Astrocyte (in vitro differentiated cells and primary cell): ENCODE measurements at regions not wholly inside any gene's neighbourhood (a gene's known extent, or its start where the extent isn't known, plus 50 kb on each side); places are given as distances from the start of the nearest gene placed in this dataset.

Experiments
- DNase-seq: peaks from one replicate; pipeline ENCODE4 v3.0.0-alpha.2; 2010; ENCODE audit warnings: low read depth
- FAIRE-seq: peaks from 2 replicates; lab custom pipeline; 2011; peaks lifted over from hg19 to GRCh38; lab: Jason Lieb, UNC
- H2AFZ ChIP-seq: 2 replicates; pipeline ENCODE4 v1.6.0; 2012; ENCODE audit warnings: low read depth, low read length, inconsistent platforms
- H3K27ac ChIP-seq: 2 replicates; pipeline ENCODE4 v1.5.1; 2011; ENCODE audit warnings: low read depth, low read length, inconsistent platforms
- H3K27me3 ChIP-seq: 2 replicates; pipeline ENCODE4 v1.6.0; 2011; ENCODE audit warnings: low read length, inconsistent platforms; ENCODE audit not compliant: insufficient read depth
- H3K36me3 ChIP-seq: 2 replicates; pipeline ENCODE4 v1.5.1; 2011; ENCODE audit warnings: low read length, inconsistent platforms; ENCODE audit not compliant: insufficient read depth
- H3K4me1 ChIP-seq: 2 replicates; pipeline ENCODE4 v1.5.1; 2011; ENCODE audit warnings: low read length, inconsistent platforms; ENCODE audit not compliant: insufficient read depth
- H3K4me2 ChIP-seq: 2 replicates; pipeline ENCODE4 v1.6.0; 2012; ENCODE audit warnings: low read length, inconsistent platforms
- H3K4me3 ChIP-seq: 2 replicates; pipeline ENCODE4 v1.5.1; 2011; ENCODE audit warnings: low read depth, mild to moderate bottlenecking, low read length, inconsistent platforms; ENCODE audit not compliant: insufficient read depth
- H3K79me2 ChIP-seq: 2 replicates; pipeline ENCODE4 v1.6.0; 2012; ENCODE audit warnings: mild to moderate bottlenecking, low read length, inconsistent platforms; ENCODE audit not compliant: insufficient read depth
- H3K9ac ChIP-seq: 2 replicates; pipeline ENCODE4 v1.6.0; 2012; ENCODE audit warnings: mild to moderate bottlenecking, low read length, inconsistent platforms
- H3K9me3 ChIP-seq: 2 replicates; pipeline ENCODE4 v1.5.1; 2012; ENCODE audit warnings: low read depth, mild to moderate bottlenecking, low read length, inconsistent platforms; ENCODE audit not compliant: insufficient read depth
- H4K20me1 ChIP-seq: 2 replicates; pipeline ENCODE4 v1.6.0; 2012; ENCODE audit warnings: low read length, inconsistent platforms; ENCODE audit not compliant: insufficient read depth
- H3K27ac Mint-ChIP-seq: one replicate; pipeline ENCODE4 v1.8.0; 2021; ENCODE audit warnings: mild to moderate bottlenecking, mixed read lengths; ENCODE audit not compliant: unreplicated experiment
- H3K27me3 Mint-ChIP-seq: one replicate; pipeline ENCODE4 v1.8.0; 2021; ENCODE audit warnings: low read depth, mixed read lengths; ENCODE audit not compliant: unreplicated experiment
- H3K36me3 Mint-ChIP-seq: one replicate; pipeline ENCODE4 v1.8.0; 2021; ENCODE audit warnings: low read depth, mixed read lengths; ENCODE audit not compliant: unreplicated experiment
- H3K4me1 Mint-ChIP-seq: one replicate; pipeline ENCODE4 v1.8.0; 2021; ENCODE audit warnings: low read depth, mixed read lengths; ENCODE audit not compliant: unreplicated experiment
- H3K4me3 Mint-ChIP-seq: one replicate; pipeline ENCODE4 v1.8.0; 2021; ENCODE audit warnings: mild to moderate bottlenecking, moderate library complexity, mixed read lengths; ENCODE audit not compliant: unreplicated experiment
- H3K9me3 Mint-ChIP-seq: one replicate; pipeline ENCODE4 v1.8.0; 2021; ENCODE audit warnings: mild to moderate bottlenecking, mixed read lengths; ENCODE audit not compliant: unreplicated experiment
- EZH2 ChIP-seq: IDR thresholded peaks from 2 replicates; pipeline ENCODE4 v1.6.1; 2012; ENCODE audit warnings: mild to moderate bottlenecking, low read length, inconsistent platforms; ENCODE audit not compliant: insufficient read depth
- TF ChIP-seq, protein P1 (sequence below): IDR thresholded peaks from 2 replicates; pipeline ENCODE4 v1.5.1; 2011; ENCODE audit warnings: low read depth, mild to moderate bottlenecking, inconsistent platforms, low read length, moderate library complexity; ENCODE audit not compliant: insufficient read depth

GRCh38 chr10:1814556-1814955, 77.2 kb upstream of the ADARB2 start:
- Histone ChIP-seq H3K27me3 (no peaks in the 10 kb centered on the region), H3K4me3 (no peak overlapping the region), H3K79me2 (no peaks in the 10 kb centered on the region), H3K9ac (no peak overlapping the region), H2AFZ (no peak overlapping the region), H4K20me1 (no peaks in the 10 kb centered on the region), H3K4me2 (no peak overlapping the region), H3K4me1 (no peaks in the 10 kb centered on the region), H3K27ac (no peak overlapping the region), H3K9me3 (peaks cover 7% of the 10 kb centered on the region), H3K36me3 (no peaks in the 10 kb centered on the region)
- Mint-ChIP-seq H3K9me3 (no peaks in the 10 kb centered on the region), H3K27ac (no peak overlapping the region), H3K4me3 (no peak overlapping the region), H3K27me3 (no peaks in the 10 kb centered on the region), H3K36me3 (no peaks in the 10 kb centered on the region), H3K4me1 (no peaks in the 10 kb centered on the region)
- TF ChIP-seq, protein P1, sequence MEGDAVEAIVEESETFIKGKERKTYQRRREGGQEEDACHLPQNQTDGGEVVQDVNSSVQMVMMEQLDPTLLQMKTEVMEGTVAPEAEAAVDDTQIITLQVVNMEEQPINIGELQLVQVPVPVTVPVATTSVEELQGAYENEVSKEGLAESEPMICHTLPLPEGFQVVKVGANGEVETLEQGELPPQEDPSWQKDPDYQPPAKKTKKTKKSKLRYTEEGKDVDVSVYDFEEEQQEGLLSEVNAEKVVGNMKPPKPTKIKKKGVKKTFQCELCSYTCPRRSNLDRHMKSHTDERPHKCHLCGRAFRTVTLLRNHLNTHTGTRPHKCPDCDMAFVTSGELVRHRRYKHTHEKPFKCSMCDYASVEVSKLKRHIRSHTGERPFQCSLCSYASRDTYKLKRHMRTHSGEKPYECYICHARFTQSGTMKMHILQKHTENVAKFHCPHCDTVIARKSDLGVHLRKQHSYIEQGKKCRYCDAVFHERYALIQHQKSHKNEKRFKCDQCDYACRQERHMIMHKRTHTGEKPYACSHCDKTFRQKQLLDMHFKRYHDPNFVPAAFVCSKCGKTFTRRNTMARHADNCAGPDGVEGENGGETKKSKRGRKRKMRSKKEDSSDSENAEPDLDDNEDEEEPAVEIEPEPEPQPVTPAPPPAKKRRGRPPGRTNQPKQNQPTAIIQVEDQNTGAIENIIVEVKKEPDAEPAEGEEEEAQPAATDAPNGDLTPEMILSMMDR, result no peak
- no peak for TF ChIP-seq EZH2
- no peak for DNase-seq
- FAIRE-seq, result no peak

GRCh38 chr10:1809139-1809741, 71.9 kb upstream of the ADARB2 start:
- H3K4me3 ChIP-seq, result no peak overlapping the region
- Mint-ChIP-seq H3K27ac (no peak overlapping the region), H3K27me3 (no peaks in the 10 kb centered on the region), H3K9me3 (no peaks in the 10 kb centered on the region), H3K4me1 (no peaks in the 10 kb centered on the region), H3K4me3 (no peak overlapping the region), H3K36me3 (no peaks in the 10 kb centered on the region)
- H2AFZ ChIP-seq, result no peak overlapping the region
- no peaks in the 10 kb centered on the region for H3K4me1 ChIP-seq
- no peaks in the 10 kb centered on the region for H3K36me3 ChIP-seq
- no peaks in the 10 kb centered on the region for H3K27me3 ChIP-seq
- H3K9me3 ChIP-seq, result peaks cover 9% of the 10 kb centered on the region
- H3K27ac ChIP-seq, result no peak overlapping the region
- no peak overlapping the region for H3K9ac ChIP-seq
- H4K20me1 ChIP-seq, result no peaks in the 10 kb centered on the region
- H3K79me2 ChIP-seq, result no peaks in the 10 kb centered on the region
- no peak for DNase-seq
- FAIRE-seq, result no peak
- H3K4me2 ChIP-seq, result no peak overlapping the region
- TF ChIP-seq EZH2, result no peak
- TF ChIP-seq, protein P1, result no peak

- H3K4me1 ChIP-seq, result no peaks in the 10 kb centered on the region
- Mint-ChIP-seq H3K4me3 (no peak overlapping the region), H3K4me1 (no peaks in the 10 kb centered on the region), H3K27me3 (peaks cover 2% of the 10 kb centered on the region), H3K9me3 (no peaks in the 10 kb centered on the region), H3K27ac (no peak overlapping the region), H3K36me3 (no peaks in the 10 kb centered on the region)
- FAIRE-seq (no peak), DNase-seq (no peak)
- H4K20me1 ChIP-seq, result no peaks in the 10 kb centered on the region
- H2AFZ ChIP-seq, result no peak overlapping the region
- no peak overlapping the region for H3K4me3 ChIP-seq
- no peak overlapping the region for H3K27ac ChIP-seq
- H3K9me3 ChIP-seq, result peaks cover 11% of the 10 kb centered on the region
- TF ChIP-seq, protein P1, result no peak
- TF ChIP-seq EZH2, result no peak
- no peaks in the 10 kb centered on the region for H3K27me3 ChIP-seq
- H3K4me2 ChIP-seq, result no peak overlapping the region
- H3K79me2 ChIP-seq, result no peaks in the 10 kb centered on the region
- no peaks in the 10 kb centered on the region for H3K36me3 ChIP-seq
- no peak overlapping the region for H3K9ac ChIP-seq
These were observed 70.6 kb upstream of the ADARB2 start for GRCh38 chr10:1807924-1808323.
